Activated CD4-positive, CD25-positive, alpha-beta regulatory T cell treated with anti-CD3 and anti-CD28 coated beads, Interleukin-2, amount 50 U/mL, for 72 hours (primary cell): ENCODE measurements at regions not wholly inside any gene's neighbourhood (a gene's known extent, or its start where the extent isn't known, plus 50 kb on each side); places are given as distances from the start of the nearest gene placed in this dataset.

Source experiments
- DNase-seq: peaks from one replicate; pipeline ENCODE4 v3.0.0; 2021

DNA sequence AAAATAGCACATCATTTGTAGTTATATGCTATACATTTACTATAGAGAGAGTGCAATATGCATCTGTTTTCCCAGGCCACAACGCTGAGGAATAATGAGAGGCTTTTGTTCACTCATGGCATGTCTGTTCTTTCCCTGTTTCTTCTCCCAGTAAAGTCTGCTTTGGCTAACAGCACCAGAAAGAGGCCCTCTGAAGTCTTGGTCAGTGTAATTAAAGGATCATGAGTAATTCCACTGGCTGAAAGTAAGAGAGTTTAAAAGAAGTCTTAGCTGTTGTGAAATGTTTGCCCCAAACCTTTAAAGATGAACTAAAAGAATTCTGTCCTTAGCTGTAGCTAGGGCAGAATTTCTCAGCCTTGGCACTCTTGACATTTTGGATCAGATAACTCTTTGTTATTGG is 228.8 kb downstream of the TLE4 start:
- DNase-seq: no peak

DNA sequence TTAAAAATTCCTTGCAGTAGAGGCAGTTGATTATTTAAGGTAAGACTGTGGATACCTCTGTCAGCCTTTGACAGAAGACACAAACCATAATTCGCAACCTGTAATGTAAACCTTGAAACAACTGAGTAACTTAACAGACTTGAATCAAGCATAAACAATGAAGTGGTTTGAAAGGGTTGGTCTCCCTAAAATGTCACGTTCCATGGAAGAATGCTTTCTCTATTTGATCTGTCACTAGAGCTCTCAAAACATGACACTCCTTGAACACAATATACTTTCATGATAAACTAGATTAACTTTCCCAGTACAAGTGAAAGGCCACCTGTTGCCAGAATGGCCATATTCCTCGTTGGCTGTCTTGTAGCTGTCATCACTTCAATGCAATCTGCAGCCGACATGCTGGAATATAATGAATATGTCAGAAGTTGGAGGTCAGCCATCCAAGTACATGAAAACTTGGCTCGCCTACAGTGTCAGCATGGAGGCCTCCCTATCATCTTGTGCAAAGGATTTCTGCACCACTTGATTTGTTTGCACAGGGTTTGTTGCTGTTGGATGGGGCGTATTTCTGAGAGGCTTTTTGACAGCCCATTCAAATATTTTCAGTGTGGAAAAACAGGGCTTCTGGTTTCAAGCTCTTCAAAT is 228.0 kb downstream of the TLE4 start:
- no peak for DNase-seq

DNA sequence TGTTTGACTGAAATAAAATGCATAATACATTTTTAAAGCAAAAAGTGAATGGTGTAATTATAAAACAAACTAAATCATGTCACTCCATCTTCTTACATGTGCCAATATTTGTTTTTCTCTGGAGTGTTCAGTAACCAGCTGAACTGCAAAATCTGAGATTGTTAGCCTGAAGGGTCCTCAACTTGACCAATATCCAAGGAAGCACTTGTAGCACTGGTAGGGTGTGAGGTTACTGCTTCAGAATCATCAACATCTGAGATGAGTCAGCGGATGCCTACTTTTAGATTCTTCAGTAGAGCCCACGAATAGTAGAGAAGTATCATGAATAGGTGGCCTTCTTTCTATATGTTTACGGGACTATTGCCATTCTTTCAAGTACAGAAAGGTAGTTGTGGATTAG is 226.7 kb downstream of the TLE4 start:
- no peak for DNase-seq

DNA sequence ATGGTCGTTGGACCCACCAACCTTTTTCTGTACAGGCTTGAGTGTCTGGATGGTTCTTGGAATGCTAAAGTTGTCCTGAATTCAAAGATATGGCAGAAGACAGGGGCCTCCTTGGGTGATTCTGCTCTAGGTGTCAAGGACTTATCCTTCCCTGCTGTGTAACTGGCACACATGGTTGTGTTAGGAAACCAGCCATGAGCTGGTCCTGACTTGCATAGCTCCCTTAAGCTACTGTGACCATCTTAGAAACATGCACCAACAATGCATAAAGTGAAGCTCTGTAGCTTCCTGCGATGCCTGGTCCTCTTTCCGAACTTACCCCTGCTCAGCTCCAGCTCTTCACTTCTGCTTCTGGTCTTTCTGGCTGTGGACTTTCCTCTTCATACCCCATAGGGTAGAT is 224.6 kb downstream of the TLE4 start:
- no peak for DNase-seq

DNA sequence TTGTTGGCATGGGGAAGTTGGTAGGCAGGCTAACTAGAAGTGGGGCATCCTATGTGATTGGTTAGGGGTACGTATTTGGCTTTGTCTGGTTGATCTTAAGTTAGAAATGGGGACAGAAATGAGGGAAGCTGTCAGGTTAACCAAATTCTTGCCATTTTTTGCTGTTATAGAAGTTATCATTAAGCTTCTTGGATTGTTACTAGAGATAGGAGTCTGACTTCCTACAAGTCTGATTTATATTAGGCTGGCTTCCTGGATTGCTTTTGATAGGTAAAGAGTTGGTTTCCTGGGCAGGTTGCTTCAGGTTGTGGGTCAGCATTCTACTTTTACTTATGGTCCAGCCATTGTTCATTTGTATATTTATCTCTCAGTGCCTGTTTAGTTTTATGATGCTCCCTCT is 216.9 kb downstream of the TLE4 start:
- no peak for DNase-seq

DNA sequence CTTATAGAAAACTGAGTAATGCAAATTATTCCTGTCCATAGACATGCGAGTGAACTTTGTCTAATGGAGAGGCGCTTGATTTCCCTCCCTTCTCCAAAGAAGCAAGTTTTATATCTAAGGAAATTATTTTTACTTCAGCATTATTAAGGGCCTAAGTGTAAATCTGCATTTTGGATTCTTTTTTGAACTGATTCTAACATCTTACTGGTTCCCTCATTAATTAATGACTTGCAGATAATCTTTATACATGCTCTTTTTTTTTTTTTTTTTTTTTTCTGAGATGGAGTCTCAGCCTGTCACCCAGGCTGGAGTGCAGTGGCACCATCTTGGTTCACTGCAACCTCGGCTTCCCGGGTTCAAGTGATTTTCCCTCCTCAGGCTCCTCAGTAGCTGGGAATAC is 209.5 kb downstream of the TLE4 start:
- DNase-seq: no peak

DNA sequence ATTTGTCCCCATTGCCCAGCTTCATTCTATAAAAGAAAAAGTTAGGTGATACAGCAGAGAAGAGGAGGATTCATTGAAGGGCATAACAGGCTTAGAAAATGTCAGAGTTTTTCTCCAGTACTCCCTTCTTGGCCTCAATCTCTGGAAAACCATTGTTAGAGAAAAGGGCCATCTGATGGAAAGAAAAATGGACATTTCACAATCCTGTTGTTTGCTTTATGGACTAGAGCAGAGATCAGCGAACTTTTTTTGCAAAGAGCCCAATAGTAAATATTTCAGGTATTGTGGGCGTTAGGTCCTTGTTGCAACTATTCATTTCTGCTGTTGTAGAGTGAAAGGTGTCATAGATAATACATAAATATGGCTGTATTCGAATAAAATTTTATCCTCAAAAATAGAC is 208.8 kb downstream of the TLE4 start:
- no peak for DNase-seq

DNA sequence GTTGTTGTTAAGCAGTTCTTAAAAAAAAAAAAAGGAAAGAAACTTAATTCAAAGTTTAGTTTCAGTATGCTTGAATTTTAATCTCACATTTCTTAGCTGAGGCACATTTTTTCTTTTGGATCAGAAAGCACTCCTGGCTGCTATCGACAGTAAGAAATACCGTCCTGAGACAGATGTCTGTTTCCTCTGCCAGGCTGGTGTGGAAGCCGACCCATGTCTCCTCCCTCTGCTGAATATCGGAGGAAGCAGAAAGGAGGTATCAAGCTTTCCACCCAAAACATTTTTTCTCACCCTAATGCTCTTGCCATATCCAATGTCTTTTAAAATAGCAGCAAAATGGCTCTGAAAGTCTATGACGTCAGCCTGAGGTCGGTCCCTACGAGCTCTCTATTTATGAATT is 208.1 kb downstream of the TLE4 start:
- no peak for DNase-seq

DNA sequence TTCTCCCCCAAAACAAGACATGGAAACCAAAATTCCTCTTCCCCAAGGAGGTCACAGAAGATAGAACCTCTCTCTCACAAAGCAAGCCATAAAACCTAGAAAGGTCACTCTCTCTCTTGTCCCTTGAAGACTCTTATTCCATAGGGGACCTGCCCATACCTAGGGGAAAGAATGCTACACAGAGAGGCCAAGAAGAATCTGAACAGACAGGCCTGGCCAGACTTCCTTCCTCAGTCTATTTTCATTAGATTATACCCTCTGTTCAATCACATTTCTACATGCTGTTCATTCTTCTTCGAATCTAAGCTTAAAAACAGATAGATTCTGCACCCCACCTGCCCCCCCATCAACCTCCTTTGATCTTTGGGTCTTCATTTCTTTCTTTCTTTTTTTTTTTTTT is 206.8 kb downstream of the TLE4 start:
- no peak for DNase-seq

DNA sequence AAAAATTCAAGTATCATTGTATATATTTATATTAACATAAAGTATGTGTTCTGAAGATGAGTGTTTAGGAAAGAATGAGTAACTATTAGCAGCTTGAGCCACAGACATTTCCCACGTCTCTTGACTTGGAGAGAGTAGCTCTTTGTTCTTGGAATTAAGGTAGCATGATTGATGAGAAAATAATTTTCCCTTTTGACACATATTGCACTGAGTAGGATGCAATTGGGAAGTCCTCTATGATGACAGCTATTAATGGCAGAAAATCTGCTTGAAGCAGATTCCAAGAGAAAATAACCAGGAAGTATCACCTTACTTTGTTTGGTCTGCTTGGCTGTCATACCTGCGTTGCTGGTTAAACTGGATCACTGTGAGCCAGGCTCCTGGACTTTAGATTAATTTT is 204.8 kb downstream of the TLE4 start:
- DNase-seq: no peak
